A673 (cell line): ENCODE measurements at regions not wholly inside any gene's neighbourhood (a gene's known extent, or its start where the extent isn't known, plus 50 kb on each side); places are given as distances from the start of the nearest gene placed in this dataset.

Experiments used
- EZH2 ChIP-seq: fragments of 200-600 bp; sonication (generic); IDR thresholded peaks from 2 replicates; pipeline ENCODE4 v1.6.1; 2017; ENCODE audit warnings: borderline replicate concordance, low read depth, mild to moderate bottlenecking, mixed read lengths, antibody characterized with exemption, low read length; ENCODE audit not compliant: poor library complexity, severe bottlenecking
- TF ChIP-seq, protein P1 (sequence below): fragments of 300-800, 200-600 bp; sonication (generic); conservative IDR thresholded peaks from 2 replicates; pipeline ENCODE4 v1.5.1; 2017; ENCODE audit warnings: low read depth, mild to moderate bottlenecking, antibody characterized with exemption, low read length, moderate library complexity, mixed read lengths

DNA sequence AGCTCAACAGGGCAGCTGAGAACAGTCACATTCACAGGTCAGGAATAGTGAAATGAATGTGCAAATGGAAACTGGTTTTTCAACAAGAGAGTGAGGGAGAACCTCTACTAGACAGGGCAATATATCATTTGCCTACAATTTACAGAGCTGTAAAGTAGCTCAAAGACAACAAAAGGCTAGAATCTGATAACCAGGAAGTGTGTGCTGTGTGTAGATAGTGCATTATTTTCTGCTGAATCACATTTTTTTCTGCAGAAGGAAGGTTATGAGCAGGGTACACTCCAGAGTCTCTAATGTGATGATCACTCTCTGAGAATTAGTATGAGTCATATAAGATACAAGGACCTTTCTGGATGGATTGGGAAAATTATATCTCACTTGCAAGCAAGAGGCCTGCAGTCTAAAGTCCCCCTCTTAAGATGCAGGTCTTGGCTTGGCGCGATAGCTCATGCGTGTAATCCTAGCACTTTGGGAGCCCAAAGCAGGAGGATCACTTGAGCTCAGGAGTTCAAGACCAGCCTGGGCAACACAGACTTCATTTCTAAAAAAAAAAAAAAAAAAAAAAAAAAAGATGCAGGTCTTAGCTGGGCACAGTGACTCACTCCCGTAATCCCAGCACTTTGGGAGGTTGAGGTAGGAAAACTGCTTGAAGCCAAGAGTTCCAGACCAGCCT, 59.9 kb upstream of the COBL start:
- TF ChIP-seq, protein P1, sequence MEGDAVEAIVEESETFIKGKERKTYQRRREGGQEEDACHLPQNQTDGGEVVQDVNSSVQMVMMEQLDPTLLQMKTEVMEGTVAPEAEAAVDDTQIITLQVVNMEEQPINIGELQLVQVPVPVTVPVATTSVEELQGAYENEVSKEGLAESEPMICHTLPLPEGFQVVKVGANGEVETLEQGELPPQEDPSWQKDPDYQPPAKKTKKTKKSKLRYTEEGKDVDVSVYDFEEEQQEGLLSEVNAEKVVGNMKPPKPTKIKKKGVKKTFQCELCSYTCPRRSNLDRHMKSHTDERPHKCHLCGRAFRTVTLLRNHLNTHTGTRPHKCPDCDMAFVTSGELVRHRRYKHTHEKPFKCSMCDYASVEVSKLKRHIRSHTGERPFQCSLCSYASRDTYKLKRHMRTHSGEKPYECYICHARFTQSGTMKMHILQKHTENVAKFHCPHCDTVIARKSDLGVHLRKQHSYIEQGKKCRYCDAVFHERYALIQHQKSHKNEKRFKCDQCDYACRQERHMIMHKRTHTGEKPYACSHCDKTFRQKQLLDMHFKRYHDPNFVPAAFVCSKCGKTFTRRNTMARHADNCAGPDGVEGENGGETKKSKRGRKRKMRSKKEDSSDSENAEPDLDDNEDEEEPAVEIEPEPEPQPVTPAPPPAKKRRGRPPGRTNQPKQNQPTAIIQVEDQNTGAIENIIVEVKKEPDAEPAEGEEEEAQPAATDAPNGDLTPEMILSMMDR = no peak
- TF ChIP-seq EZH2 = no peak
